ENCODE measurements at regions not wholly inside any gene's neighbourhood (a gene's known extent, or its start where the extent isn't known, plus 50 kb on each side); places are given as distances from the start of the nearest gene placed in this dataset.
"Not testable (repeated sequence)": the region's sequence is repeated elsewhere in the genome, so short reads cannot be mapped to it uniquely, and the experiment has no call there.

- TF ChIP-seq CTCF (conservative IDR thresholded peaks at IDR 0.05; ENCODE audit: control insufficient read depth, insufficient read depth, low read depth, low read length), result no peak
- no peak overlapping the region for H3K4me3 ChIP-seq (ENCODE audit: control insufficient read depth, low read depth, low read length)
- DNase-seq (ENCODE audit: low read depth), result no peak
These were observed 86.3 kb downstream of the NUS1 start for GRCh38 chr6:117761610-117762009.

- H3K4me3 ChIP-seq (ENCODE audit: control insufficient read depth, low read depth, low read length), result no peak overlapping the region
- DNase-seq (ENCODE audit: low read depth), result no peak
- no peak for TF ChIP-seq CTCF (conservative IDR thresholded peaks at IDR 0.05; ENCODE audit: control insufficient read depth, insufficient read depth, low read depth, low read length)
These were observed 96.1 kb downstream of the NUS1 start for GRCh38 chr6:117771403-117771802.

- peak; percentile 22 for TF ChIP-seq CTCF (conservative IDR thresholded peaks at IDR 0.05; ENCODE audit: control insufficient read depth, insufficient read depth, low read depth, low read length)
- H3K4me3 ChIP-seq (ENCODE audit: control insufficient read depth, low read depth, low read length), result no peak overlapping the region
- DNase-seq (ENCODE audit: low read depth), result peak; percentile 4
These were observed 101.2 kb downstream of the NUS1 start for GRCh38 chr6:117776441-117776840.

- H3K4me3 ChIP-seq (ENCODE audit: control insufficient read depth, low read depth, low read length), result no peak overlapping the region
- DNase-seq (ENCODE audit: low read depth), result no peak
- no peak for TF ChIP-seq CTCF (conservative IDR thresholded peaks at IDR 0.05; ENCODE audit: control insufficient read depth, insufficient read depth, low read depth, low read length)
These were observed 106.3 kb downstream of the NUS1 start for GRCh38 chr6:117781550-117781949.

GRCh38 chr6:117783279-117783678 is 108.0 kb downstream of the NUS1 start:
- no peak for TF ChIP-seq CTCF (conservative IDR thresholded peaks at IDR 0.05; ENCODE audit: control insufficient read depth, insufficient read depth, low read depth, low read length)
- no peak overlapping the region for H3K4me3 ChIP-seq (ENCODE audit: control insufficient read depth, low read depth, low read length)
- no peak for DNase-seq (ENCODE audit: low read depth)

GRCh38 chr6:117791012-117791411 is 115.7 kb downstream of the NUS1 start:
- no peak for DNase-seq (ENCODE audit: low read depth)
- H3K4me3 ChIP-seq (ENCODE audit: control insufficient read depth, low read depth, low read length), result no peak overlapping the region
- no peak for TF ChIP-seq CTCF (conservative IDR thresholded peaks at IDR 0.05; ENCODE audit: control insufficient read depth, insufficient read depth, low read depth, low read length)

GRCh38 chr6:117795234-117795633 is 111.8 kb upstream of the SLC35F1 start:
- H3K4me3 ChIP-seq (ENCODE audit: control insufficient read depth, low read depth, low read length), result no peak overlapping the region
- DNase-seq (ENCODE audit: low read depth), result no peak
- no peak for TF ChIP-seq CTCF (conservative IDR thresholded peaks at IDR 0.05; ENCODE audit: control insufficient read depth, insufficient read depth, low read depth, low read length)

GRCh38 chr6:117798819-117799218 is 108.2 kb upstream of the SLC35F1 start:
- DNase-seq (ENCODE audit: low read depth); H3K4me3 ChIP-seq (ENCODE audit: control insufficient read depth, low read depth, low read length): not testable (repeated sequence)
